Uterus (tissue), 2 donors: ENCODE measurements at regions not wholly inside any gene's neighbourhood (a gene's known extent, or its start where the extent isn't known, plus 50 kb on each side); places are given as distances from the start of the nearest gene placed in this dataset.

Source experiments
- CTCF ChIP-seq, 4 experiments: fragments of 200-600 bp in 2 of 4; fragments of 450-650 bp in 2 of 4; sonication (generic) in 2 of 4; IDR thresholded peaks; one replicate each; pipeline ENCODE4 v1.5.1; 2016 to 2019; ENCODE audit warnings: antibody characterized with exemption in 4 of 4, mild to moderate bottlenecking in 2 of 4, moderate library complexity in 1 of 4
- POLR2A ChIP-seq, 2 donors: fragments of 450-650 bp; IDR thresholded peaks; one replicate each; pipeline ENCODE4 v1.6.1; 2016; ENCODE audit warnings: antibody characterized with exemption in 2 of 2, mild to moderate bottlenecking in 1 of 2, moderate library complexity in 1 of 2

GRCh38 chr16:86092586-86093480 is 193.9 kb downstream of the IRF8 start:
- TF ChIP-seq CTCF (IDR thresholded peaks at IDR 0.05): no peak
- TF ChIP-seq POLR2A (IDR thresholded peaks at IDR 0.05): no peak
